Activated CD8-positive, alpha-beta memory T cell treated with anti-CD3 and anti-CD28 coated beads, Interleukin-2, amount 50 U/mL, for 24 hours (primary cell): ENCODE measurements at regions not wholly inside any gene's neighbourhood (a gene's known extent, or its start where the extent isn't known, plus 50 kb on each side); places are given as distances from the start of the nearest gene placed in this dataset.

ENCODE experiments used
- DNase-seq: peaks from one replicate; pipeline ENCODE4 v3.0.0-alpha.2; 2020; ENCODE audit errors: extremely low read depth

GRCh38 chr2:38509947-38510326, 92.8 kb downstream of the HNRNPLL start:
- no peak for DNase-seq

GRCh38 chr2:38509314-38509946, 93.3 kb downstream of the HNRNPLL start:
- DNase-seq, result no peak

DNA sequence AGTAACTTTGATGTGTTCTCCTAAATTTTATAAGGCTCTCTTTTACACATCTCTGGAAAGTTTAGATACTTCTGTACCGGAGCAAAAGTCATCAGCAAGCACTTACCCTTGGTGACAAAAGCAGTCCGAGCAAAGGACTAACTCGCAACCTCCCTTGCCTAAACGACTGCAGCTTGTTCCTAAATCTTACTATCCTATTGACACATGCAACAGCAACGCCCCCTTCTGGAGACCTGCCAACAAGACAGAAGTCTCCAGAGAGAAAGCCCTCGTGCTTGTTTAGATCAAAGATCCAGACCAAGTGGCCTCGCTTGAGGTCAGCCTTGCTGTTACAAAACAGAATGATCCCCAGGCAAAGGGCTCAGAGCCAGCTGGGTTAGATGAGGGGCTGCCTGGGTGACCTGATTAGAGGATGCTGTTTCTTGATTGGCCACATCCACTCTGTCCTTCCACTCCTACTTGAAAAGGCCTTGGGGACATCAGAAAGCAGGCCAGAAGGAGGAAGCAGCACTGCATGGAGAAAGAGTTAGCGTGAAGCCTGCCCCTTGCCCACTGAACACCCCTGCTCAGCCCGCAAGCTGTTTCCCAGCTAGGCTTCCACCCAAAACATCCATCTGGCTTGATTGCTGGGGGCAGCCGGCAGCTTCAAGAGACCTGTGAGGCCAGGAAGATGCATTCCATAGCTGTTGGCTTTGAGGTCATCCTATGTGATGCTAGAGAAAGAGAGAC, 94.3 kb downstream of the HNRNPLL start:
- peak; percentile 47 for DNase-seq

DNA sequence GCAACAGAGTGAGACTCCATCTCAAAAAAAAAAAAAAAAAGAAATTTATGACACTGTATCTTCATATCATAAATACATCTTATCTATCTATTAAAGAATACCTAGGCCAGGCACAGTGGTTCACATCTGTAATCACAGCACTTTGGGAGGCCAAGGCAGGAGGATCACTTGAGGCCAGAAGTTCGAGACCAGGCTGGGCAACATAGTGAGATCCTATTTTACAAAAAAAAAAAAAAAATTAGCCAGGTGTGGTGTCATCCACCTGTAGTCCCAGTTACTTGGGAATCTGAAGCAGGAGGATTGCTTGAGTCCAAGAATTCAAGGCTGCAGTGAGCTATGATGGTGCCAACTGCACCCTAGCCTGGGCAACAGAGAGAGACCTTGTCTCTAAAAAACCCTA, 95.0 kb downstream of the HNRNPLL start:
- DNase-seq, result no peak

- no peak for DNase-seq
These were observed 96.9 kb downstream of the HNRNPLL start for GRCh38 chr2:38505779-38506178.

- no peak for DNase-seq
These were observed 98.6 kb downstream of the HNRNPLL start for GRCh38 chr2:38504169-38504568.

GRCh38 chr2:38502107-38502506, 100.6 kb downstream of the HNRNPLL start:
- no peak for DNase-seq

- no peak for DNase-seq
These were observed 102.5 kb downstream of the HNRNPLL start for GRCh38 chr2:38500283-38500634.

- no peak for DNase-seq
These were observed 103.0 kb downstream of the HNRNPLL start for GRCh38 chr2:38499548-38500282.

GRCh38 chr2:38498045-38498481, 104.7 kb downstream of the HNRNPLL start:
- DNase-seq, result no peak

DNA sequence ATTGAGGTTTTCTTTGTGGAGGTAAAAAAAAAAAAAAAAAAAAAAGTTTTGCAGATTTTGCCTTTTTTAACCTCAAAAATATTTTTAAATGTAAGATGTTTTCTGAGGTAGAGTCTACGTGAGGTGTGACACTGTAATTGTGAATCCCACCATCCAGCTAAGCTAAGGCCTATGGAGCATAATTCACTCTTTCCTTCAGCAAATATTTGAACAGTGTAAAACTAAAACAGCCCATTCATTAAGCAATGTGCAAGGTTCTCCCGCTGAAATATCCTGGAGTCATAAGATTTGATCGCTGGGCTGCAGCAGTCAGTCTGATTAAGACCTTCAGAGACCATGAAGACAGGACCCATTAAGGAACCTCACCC, 105.1 kb downstream of the HNRNPLL start:
- no peak for DNase-seq

- no peak for DNase-seq
These were observed 105.6 kb downstream of the HNRNPLL start for GRCh38 chr2:38496927-38497669.

DNA sequence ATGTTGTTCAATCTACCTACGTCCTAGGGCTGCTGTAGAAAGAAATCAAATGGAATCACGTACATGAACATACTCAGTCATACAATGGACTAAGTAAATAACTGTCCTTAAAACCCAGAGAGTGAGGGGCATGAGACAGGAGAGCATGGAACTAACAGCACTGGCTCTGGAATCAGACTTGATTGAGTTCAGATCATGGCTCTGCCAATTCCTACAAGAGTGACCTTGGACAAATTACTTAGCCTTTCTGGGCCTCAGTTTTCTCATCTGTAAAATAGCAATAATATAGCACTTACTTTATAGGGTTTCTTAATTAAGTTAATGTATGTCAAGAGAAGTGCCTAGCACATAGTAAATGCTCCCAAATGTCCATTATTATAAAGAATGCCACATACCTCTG, 106.8 kb downstream of the HNRNPLL start:
- no peak for DNase-seq

- DNase-seq, result no peak
These were observed 108.3 kb downstream of the HNRNPLL start for GRCh38 chr2:38494394-38494793.

DNA sequence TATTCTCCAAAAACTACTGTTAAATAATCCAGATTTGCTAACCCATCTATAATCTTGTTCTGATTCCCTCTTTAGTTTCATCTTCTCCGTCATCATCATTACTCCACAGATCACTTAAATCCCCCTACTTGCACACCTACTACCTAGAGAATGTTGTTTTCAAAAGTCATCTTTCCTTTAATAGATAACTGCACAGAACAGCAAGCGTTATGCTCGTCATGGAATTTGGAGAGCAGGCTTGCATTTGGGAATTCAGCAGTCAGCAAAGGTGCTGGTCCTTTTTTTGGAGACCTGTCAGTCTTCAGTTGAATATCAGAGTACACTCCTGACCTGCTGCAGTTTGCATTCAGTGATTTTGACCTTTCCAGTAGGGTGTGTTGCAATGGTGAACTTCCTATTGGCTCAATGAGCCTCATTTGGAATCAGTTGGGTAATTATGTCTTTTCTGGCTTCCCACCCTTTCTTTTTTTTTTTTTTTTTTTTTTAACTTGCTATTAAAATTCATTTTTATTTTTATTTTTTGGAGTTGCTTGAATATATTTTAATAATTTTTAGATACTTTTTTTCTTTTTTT, 110.6 kb downstream of the HNRNPLL start:
- DNase-seq, result no peak

GRCh38 chr2:38491436-38491835, 111.3 kb downstream of the HNRNPLL start:
- DNase-seq, result no peak

- no peak for DNase-seq
These were observed 112.8 kb upstream of the ATL2 start for GRCh38 chr2:38489846-38490245.

GRCh38 chr2:38487852-38488251, 110.8 kb upstream of the ATL2 start:
- no peak for DNase-seq

- no peak for DNase-seq
These were observed 109.3 kb upstream of the ATL2 start for GRCh38 chr2:38486213-38487026.

DNA sequence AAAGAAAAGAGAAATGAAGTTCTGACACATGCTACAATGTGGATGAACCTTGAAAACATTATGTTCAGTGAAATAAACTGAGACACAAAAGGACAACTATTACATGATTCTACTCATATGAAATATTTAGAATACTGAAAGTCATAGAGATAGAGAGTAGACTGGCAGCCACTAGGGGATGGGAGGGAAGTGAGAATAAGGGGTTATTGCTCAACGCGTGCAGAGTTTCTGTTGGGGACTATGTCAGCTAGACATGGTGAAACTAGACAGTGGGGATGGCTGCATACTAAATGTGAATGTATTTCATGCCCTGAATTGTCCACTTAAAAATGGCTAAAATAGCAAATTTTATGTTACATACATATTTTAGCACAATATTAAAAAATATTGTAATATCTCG, 108.7 kb upstream of the ATL2 start:
- DNase-seq, result no peak

DNA sequence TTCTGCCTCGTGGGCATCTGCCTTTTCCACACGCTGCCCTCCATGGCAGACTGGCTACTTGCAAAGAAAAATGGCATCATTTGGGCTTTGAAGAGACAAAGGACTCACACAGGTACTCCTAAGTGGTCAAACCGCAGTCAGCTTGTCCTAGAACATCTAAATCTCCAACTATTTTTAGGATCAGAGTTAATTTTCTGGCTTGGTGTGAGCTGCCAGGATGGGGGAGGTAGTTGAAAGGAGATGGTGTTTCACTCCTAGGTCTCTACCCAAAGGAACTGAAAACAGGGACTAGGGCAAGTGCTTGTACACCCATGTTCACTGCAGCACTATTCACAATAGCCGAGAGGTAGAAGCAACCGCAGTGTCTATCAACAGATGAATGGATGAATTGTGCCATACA, 107.9 kb upstream of the ATL2 start:
- no peak for DNase-seq
